ENCODE measurements at regions not wholly inside any gene's neighbourhood (a gene's known extent, or its start where the extent isn't known, plus 50 kb on each side); places are given as distances from the start of the nearest gene placed in this dataset.
"Not testable (repeated sequence)": the region's sequence is repeated elsewhere in the genome, so short reads cannot be mapped to it uniquely, and the experiment has no call there.

- peaks cover 47% of the 10 kb centered on the region for H3K4me1 ChIP-seq (ENCODE audit: control insufficient read depth, insufficient read depth, low read length)
- H3K9ac ChIP-seq (ENCODE audit: low read depth, low read length): no peak overlapping the region
- no peaks in the 10 kb centered on the region for H3K27me3 ChIP-seq (ENCODE audit: control insufficient read depth, insufficient read depth, low read length)
- H3K36me3 ChIP-seq (ENCODE audit: insufficient read depth, low read length): no peaks in the 10 kb centered on the region
- no peaks in the 10 kb centered on the region for H3K9me3 ChIP-seq (replicated peaks; ENCODE audit: low read length)
- no peak overlapping the region for H3K4me3 ChIP-seq (ENCODE audit: low read length)
- no peak overlapping the region for H3K4me2 ChIP-seq (ENCODE audit: low read length)
Observed at GRCh38 chr6:137808191-137808590, 58.9 kb upstream of the TNFAIP3 start.

- Histone ChIP-seq H3K27me3 (ENCODE audit: control insufficient read depth, insufficient read depth, low read length) (no peaks in the 10 kb centered on the region), H3K36me3 (ENCODE audit: insufficient read depth, low read length) (no peaks in the 10 kb centered on the region)
Observed at GRCh38 chr6:137808836-137809315, 58.2 kb upstream of the TNFAIP3 start.

GRCh38 chr6:137809895-137810553 lies 57.0 kb upstream of the TNFAIP3 start:
- H3K4me2 ChIP-seq (ENCODE audit: low read length); H3K9ac ChIP-seq (ENCODE audit: low read depth, low read length); H3K4me3 ChIP-seq (ENCODE audit: low read length); H3K9me3 ChIP-seq (replicated peaks; ENCODE audit: low read length); H3K27me3 ChIP-seq (ENCODE audit: control insufficient read depth, insufficient read depth, low read length); H3K36me3 ChIP-seq (ENCODE audit: insufficient read depth, low read length): not testable (repeated sequence)
- H3K4me1 ChIP-seq (ENCODE audit: control insufficient read depth, insufficient read depth, low read length): peaks cover 34% of the 10 kb centered on the region

More at GRCh38 chr6:137808836-137809315, 58.2 kb upstream of the TNFAIP3 start:
- Histone ChIP-seq H3K4me1 (ENCODE audit: control insufficient read depth, insufficient read depth, low read length) (peaks cover 45% of the 10 kb centered on the region), H3K9me3 (replicated peaks; ENCODE audit: low read length) (no peaks in the 10 kb centered on the region), H3K9ac (ENCODE audit: low read depth, low read length) (peak overlapping the region; percentile 30), H3K4me3 (ENCODE audit: low read length) (no peak overlapping the region), H3K4me2 (ENCODE audit: low read length) (no peak overlapping the region)

GRCh38 chr6:137810554-137811120 lies 56.4 kb upstream of the TNFAIP3 start:
- Histone ChIP-seq H3K4me2 (ENCODE audit: low read length) (no peak overlapping the region), H3K9me3 (replicated peaks; ENCODE audit: low read length) (no peaks in the 10 kb centered on the region), H3K36me3 (ENCODE audit: insufficient read depth, low read length) (no peaks in the 10 kb centered on the region), H3K9ac (ENCODE audit: low read depth, low read length) (no peak overlapping the region), H3K4me3 (ENCODE audit: low read length) (no peak overlapping the region), H3K27me3 (ENCODE audit: control insufficient read depth, insufficient read depth, low read length) (no peaks in the 10 kb centered on the region), H3K4me1 (ENCODE audit: control insufficient read depth, insufficient read depth, low read length) (peaks cover 28% of the 10 kb centered on the region)

- no peak overlapping the region for H3K4me3 ChIP-seq (ENCODE audit: low read length)
- H3K27me3 ChIP-seq (ENCODE audit: control insufficient read depth, insufficient read depth, low read length): no peaks in the 10 kb centered on the region
- peaks cover 27% of the 10 kb centered on the region for H3K4me1 ChIP-seq (ENCODE audit: control insufficient read depth, insufficient read depth, low read length)
- no peaks in the 10 kb centered on the region for H3K36me3 ChIP-seq (ENCODE audit: insufficient read depth, low read length)
- H3K9ac ChIP-seq (ENCODE audit: low read depth, low read length): peak overlapping the region; percentile 61
- H3K9me3 ChIP-seq (replicated peaks; ENCODE audit: low read length): no peaks in the 10 kb centered on the region
- peak overlapping the region; percentile 46 for H3K4me2 ChIP-seq (ENCODE audit: low read length)
Observed at GRCh38 chr6:137811121-137811915, 55.7 kb upstream of the TNFAIP3 start.

- Histone ChIP-seq H3K4me3 (ENCODE audit: low read length) (no peak overlapping the region), H3K36me3 (ENCODE audit: insufficient read depth, low read length) (no peaks in the 10 kb centered on the region), H3K4me2 (ENCODE audit: low read length) (peak overlapping the region; percentile 46), H3K27me3 (ENCODE audit: control insufficient read depth, insufficient read depth, low read length) (no peaks in the 10 kb centered on the region), H3K4me1 (ENCODE audit: control insufficient read depth, insufficient read depth, low read length) (peaks cover 27% of the 10 kb centered on the region), H3K9me3 (replicated peaks; ENCODE audit: low read length) (no peaks in the 10 kb centered on the region), H3K9ac (ENCODE audit: low read depth, low read length) (peak overlapping the region; percentile 61)
Observed at GRCh38 chr6:137811916-137812553, 55.0 kb upstream of the TNFAIP3 start.

- no peaks in the 10 kb centered on the region for H3K36me3 ChIP-seq (ENCODE audit: insufficient read depth, low read length)
- peaks cover 19% of the 10 kb centered on the region for H3K4me1 ChIP-seq (ENCODE audit: control insufficient read depth, insufficient read depth, low read length)
- H3K27me3 ChIP-seq (ENCODE audit: control insufficient read depth, insufficient read depth, low read length): no peaks in the 10 kb centered on the region
- H3K4me3 ChIP-seq (ENCODE audit: low read length): no peak overlapping the region
- H3K9me3 ChIP-seq (replicated peaks; ENCODE audit: low read length): no peaks in the 10 kb centered on the region
- no peak overlapping the region for H3K9ac ChIP-seq (ENCODE audit: low read depth, low read length)
- H3K4me2 ChIP-seq (ENCODE audit: low read length): no peak overlapping the region
Observed at GRCh38 chr6:137813308-137813970, 53.6 kb upstream of the TNFAIP3 start.

GRCh38 chr6:137814030-137814429 lies 53.0 kb upstream of the TNFAIP3 start:
- H3K4me1 ChIP-seq (ENCODE audit: control insufficient read depth, insufficient read depth, low read length): peaks cover 13% of the 10 kb centered on the region
- H3K9me3 ChIP-seq (replicated peaks; ENCODE audit: low read length); H3K9ac ChIP-seq (ENCODE audit: low read depth, low read length); H3K4me3 ChIP-seq (ENCODE audit: low read length); H3K36me3 ChIP-seq (ENCODE audit: insufficient read depth, low read length); H3K27me3 ChIP-seq (ENCODE audit: control insufficient read depth, insufficient read depth, low read length); H3K4me2 ChIP-seq (ENCODE audit: low read length): not testable (repeated sequence)

GRCh38 chr6:137815692-137816091 lies 51.4 kb upstream of the TNFAIP3 start:
- no peaks in the 10 kb centered on the region for H3K27me3 ChIP-seq (ENCODE audit: control insufficient read depth, insufficient read depth, low read length)
- no peaks in the 10 kb centered on the region for H3K9me3 ChIP-seq (replicated peaks; ENCODE audit: low read length)
- no peak overlapping the region for H3K4me3 ChIP-seq (ENCODE audit: low read length)
- peaks cover 11% of the 10 kb centered on the region for H3K4me1 ChIP-seq (ENCODE audit: control insufficient read depth, insufficient read depth, low read length)
- no peak overlapping the region for H3K4me2 ChIP-seq (ENCODE audit: low read length)
- H3K9ac ChIP-seq (ENCODE audit: low read depth, low read length): no peak overlapping the region
- H3K36me3 ChIP-seq (ENCODE audit: insufficient read depth, low read length): no peaks in the 10 kb centered on the region

GRCh38 chr6:137816133-137816579 lies 50.9 kb upstream of the TNFAIP3 start:
- no peak overlapping the region for H3K4me2 ChIP-seq (ENCODE audit: low read length)

More at GRCh38 chr6:137816133-137816579, 50.9 kb upstream of the TNFAIP3 start:
- no peaks in the 10 kb centered on the region for H3K9me3 ChIP-seq (replicated peaks; ENCODE audit: low read length)
- H3K36me3 ChIP-seq (ENCODE audit: insufficient read depth, low read length): no peaks in the 10 kb centered on the region
- H3K4me1 ChIP-seq (ENCODE audit: control insufficient read depth, insufficient read depth, low read length): peaks cover 10% of the 10 kb centered on the region
- H3K9ac ChIP-seq (ENCODE audit: low read depth, low read length): no peak overlapping the region
- no peak overlapping the region for H3K4me3 ChIP-seq (ENCODE audit: low read length)
- H3K27me3 ChIP-seq (ENCODE audit: control insufficient read depth, insufficient read depth, low read length): no peaks in the 10 kb centered on the region
